Bronchial epithelial cell (primary cell): ENCODE measurements at regions not wholly inside any gene's neighbourhood (a gene's known extent, or its start where the extent isn't known, plus 50 kb on each side); places are given as distances from the start of the nearest gene placed in this dataset.

Experiments
- DNase-seq: peaks from one replicate; pipeline ENCODE4 v3.0.0-alpha.2; 2010; ENCODE audit warnings: low read depth
- FAIRE-seq: peaks from 2 replicates; lab custom pipeline; 2011; peaks lifted over from hg19 to GRCh38; lab: Jason Lieb, UNC
- H3K27me3 ChIP-seq: 2 replicates; pipeline ENCODE4 v1.5.1; 2011; ENCODE audit warnings: low read length; ENCODE audit not compliant: control insufficient read depth, insufficient read depth
- H3K36me3 ChIP-seq: 2 replicates; pipeline ENCODE4 v1.5.1; 2011; ENCODE audit warnings: low read length; ENCODE audit not compliant: control insufficient read depth, insufficient read depth
- H3K4me3 ChIP-seq: 2 replicates; pipeline ENCODE4 v1.5.1; 2011; ENCODE audit warnings: mild to moderate bottlenecking, low read depth, low read length, control low read depth
- CTCF ChIP-seq: IDR thresholded peaks from 2 replicates; pipeline ENCODE4 v1.5.1; 2011; ENCODE audit warnings: mild to moderate bottlenecking, moderate library complexity, low read length, control low read depth, inconsistent platforms; ENCODE audit not compliant: insufficient read depth, severe bottlenecking

DNA sequence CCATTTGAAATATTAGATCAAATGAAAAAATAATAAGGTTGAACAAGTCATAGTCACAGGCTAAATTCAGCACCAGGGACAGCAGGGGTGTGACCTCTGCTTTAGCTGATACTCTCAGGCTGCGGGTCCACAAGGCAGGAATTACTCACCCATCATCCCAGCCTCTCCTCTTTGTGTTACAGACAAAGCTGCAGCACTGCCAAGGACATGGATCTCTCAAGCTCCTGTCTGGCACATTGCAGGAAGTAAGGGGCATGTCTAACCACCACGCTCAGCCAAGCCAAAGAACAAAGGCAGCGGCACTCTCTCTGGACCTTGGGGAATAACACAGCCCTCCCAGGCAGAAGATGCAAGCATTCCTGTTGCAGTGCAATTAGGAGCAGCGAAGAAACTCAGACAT lies 783.8 kb downstream of the VRK1 start:
- no peaks in the 10 kb centered on the region for H3K27me3 ChIP-seq
- no peak for FAIRE-seq
- no peaks in the 10 kb centered on the region for H3K36me3 ChIP-seq
- peak; percentile 7 for DNase-seq
- no peak overlapping the region for H3K4me3 ChIP-seq
- TF ChIP-seq CTCF: no peak

- no peaks in the 10 kb centered on the region for H3K36me3 ChIP-seq
- TF ChIP-seq CTCF: no peak
- FAIRE-seq (no peak), DNase-seq (no peak)
- H3K27me3 ChIP-seq: no peaks in the 10 kb centered on the region
- H3K4me3 ChIP-seq: no peak overlapping the region
Observed at GRCh38 chr14:97582022-97582421, 784.8 kb downstream of the VRK1 start.

DNA sequence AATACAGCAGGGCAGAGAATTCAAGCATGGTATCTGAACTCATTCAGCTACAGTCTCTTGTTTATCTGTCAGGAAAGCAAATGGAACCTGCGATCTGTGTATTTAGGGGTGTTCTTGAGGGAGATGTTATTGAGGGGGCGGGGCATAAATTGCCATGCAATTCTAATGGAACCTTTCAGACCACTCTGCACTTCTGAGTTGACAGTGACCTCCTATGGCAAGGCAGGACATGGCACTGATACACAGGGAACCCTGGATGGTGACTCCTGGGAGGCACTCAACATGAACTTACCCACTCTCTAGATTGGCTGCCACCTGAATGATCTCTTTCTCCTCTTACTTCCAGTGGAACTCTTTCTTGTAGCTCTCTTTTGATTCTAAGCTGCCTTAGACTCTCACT lies 787.3 kb downstream of the VRK1 start:
- no peak overlapping the region for H3K4me3 ChIP-seq
- no peaks in the 10 kb centered on the region for H3K27me3 ChIP-seq
- DNase-seq: no peak
- H3K36me3 ChIP-seq: no peaks in the 10 kb centered on the region
- peak; percentile 8 for TF ChIP-seq CTCF
- FAIRE-seq: peak; percentile 84

DNA sequence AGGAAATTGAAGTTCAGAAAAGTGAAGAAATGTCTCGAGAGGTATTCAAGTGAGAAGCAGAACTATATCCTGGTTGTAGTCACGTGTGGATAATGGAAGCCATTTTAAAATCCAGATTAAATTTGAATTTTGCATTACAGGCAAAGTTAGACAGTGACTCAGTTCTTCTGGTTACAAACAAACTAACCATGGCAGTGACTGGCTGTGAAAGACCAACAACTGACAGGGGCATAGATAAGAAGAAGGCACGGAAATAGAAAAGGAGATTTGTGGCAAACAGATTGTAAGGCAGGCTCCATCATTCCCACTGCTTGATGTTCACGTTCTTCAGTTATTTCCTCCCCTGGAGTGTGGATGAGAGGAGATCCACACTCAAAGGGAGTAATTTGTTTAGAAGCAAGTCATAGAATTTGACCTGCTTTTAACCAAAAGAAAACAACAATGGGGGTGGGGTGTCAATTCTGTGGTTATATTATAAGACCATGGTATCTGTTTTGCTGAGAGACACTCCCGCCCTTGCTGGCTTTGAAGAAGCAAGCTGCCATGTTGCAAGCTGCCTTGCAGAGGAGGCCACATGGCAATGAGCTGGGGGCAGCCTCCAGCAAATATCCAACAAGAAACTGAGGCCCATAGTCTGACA lies 795.3 kb downstream of the VRK1 start:
- no peak overlapping the region for H3K4me3 ChIP-seq
- no peaks in the 10 kb centered on the region for H3K36me3 ChIP-seq
- TF ChIP-seq CTCF: no peak
- DNase-seq (no peak), FAIRE-seq (no peak)
- no peaks in the 10 kb centered on the region for H3K27me3 ChIP-seq

GRCh38 chr14:97594306-97594705 lies 797.1 kb downstream of the VRK1 start:
- Histone ChIP-seq H3K27me3 (no peaks in the 10 kb centered on the region), H3K4me3 (no peak overlapping the region), H3K36me3 (no peaks in the 10 kb centered on the region)
- FAIRE-seq (no peak), DNase-seq (no peak)
- no peak for TF ChIP-seq CTCF

DNA sequence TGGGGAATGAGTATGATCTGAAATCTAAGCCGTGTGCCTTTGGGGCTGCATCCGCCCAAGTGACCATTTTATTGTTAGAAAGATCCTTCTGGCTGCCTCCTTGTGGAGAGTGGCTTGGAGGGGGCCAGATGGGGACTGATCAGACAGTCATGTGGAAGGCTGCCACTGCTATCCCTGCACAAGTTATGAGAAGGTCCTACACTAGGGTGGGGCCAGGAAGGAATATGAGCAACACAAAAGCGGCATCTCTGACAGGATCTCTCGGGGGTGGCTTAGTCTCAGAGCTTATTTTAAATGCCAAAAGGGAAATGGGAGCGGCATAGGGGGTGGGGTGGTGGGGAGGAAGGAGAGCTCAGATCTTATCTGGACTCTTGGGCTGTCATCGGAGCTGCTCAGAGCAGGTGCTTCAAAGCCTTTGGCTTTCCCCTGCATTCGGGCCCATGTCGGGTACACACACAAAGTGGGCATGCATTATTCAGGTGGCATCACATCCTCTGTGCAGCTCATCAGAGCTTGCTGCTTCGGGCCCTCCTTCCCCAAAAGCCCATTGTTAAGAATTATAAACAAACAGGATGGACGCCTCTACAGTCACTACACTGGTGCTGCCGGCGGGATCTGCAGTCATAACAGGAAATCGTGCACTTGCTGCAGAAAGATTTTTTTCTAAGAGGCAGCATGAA lies 805.4 kb downstream of the VRK1 start:
- DNase-seq (no peak), FAIRE-seq (no peak)
- no peaks in the 10 kb centered on the region for H3K27me3 ChIP-seq
- H3K36me3 ChIP-seq: no peaks in the 10 kb centered on the region
- H3K4me3 ChIP-seq: no peak overlapping the region
- TF ChIP-seq CTCF: no peak
